ENCODE measurements at regions not wholly inside any gene's neighbourhood (a gene's known extent, or its start where the extent isn't known, plus 50 kb on each side); places are given as distances from the start of the nearest gene placed in this dataset.

GRCh38 chr13:47564041-47564440, 437.0 kb downstream of the SUCLA2 start:
- no peak overlapping the region for H3K4me3 Mint-ChIP-seq
- H3K27me3 Mint-ChIP-seq (ENCODE audit: low read depth), result no peaks in the 10 kb centered on the region
- H3K27ac Mint-ChIP-seq, result no peak overlapping the region
- TF ChIP-seq CTCF (IDR thresholded peaks at IDR 0.05; ENCODE audit: unreplicated experiment in 3 of 3), result no peak
- H3K9me3 Mint-ChIP-seq, result peaks cover 38% of the 10 kb centered on the region
- H3K4me1 Mint-ChIP-seq, result no peaks in the 10 kb centered on the region
- H3K36me3 Mint-ChIP-seq (ENCODE audit: low read depth), result no peaks in the 10 kb centered on the region

GRCh38 chr13:47556703-47557102, 444.4 kb downstream of the SUCLA2 start:
- TF ChIP-seq CTCF (IDR thresholded peaks at IDR 0.05; ENCODE audit: unreplicated experiment in 3 of 3), result no peak
- H3K36me3 Mint-ChIP-seq (ENCODE audit: low read depth), result no peaks in the 10 kb centered on the region
- no peak overlapping the region for H3K27ac Mint-ChIP-seq
- no peaks in the 10 kb centered on the region for H3K4me1 Mint-ChIP-seq
- H3K27me3 Mint-ChIP-seq (ENCODE audit: low read depth), result no peaks in the 10 kb centered on the region
- no peaks in the 10 kb centered on the region for H3K9me3 Mint-ChIP-seq
- H3K4me3 Mint-ChIP-seq, result no peak overlapping the region

- Mint-ChIP-seq H3K9me3 (no peaks in the 10 kb centered on the region), H3K36me3 (ENCODE audit: low read depth) (no peaks in the 10 kb centered on the region), H3K27me3 (ENCODE audit: low read depth) (no peaks in the 10 kb centered on the region), H3K4me1 (no peaks in the 10 kb centered on the region), H3K27ac (no peak overlapping the region), H3K4me3 (no peak overlapping the region)
- no peak for TF ChIP-seq CTCF (IDR thresholded peaks at IDR 0.05; ENCODE audit: unreplicated experiment in 3 of 3)
These were observed 445.8 kb downstream of the SUCLA2 start for GRCh38 chr13:47555235-47555634.

GRCh38 chr13:47553329-47553977, 447.6 kb downstream of the SUCLA2 start:
- Mint-ChIP-seq H3K27me3 (ENCODE audit: low read depth) (no peaks in the 10 kb centered on the region), H3K9me3 (no peaks in the 10 kb centered on the region), H3K27ac (no peak overlapping the region), H3K36me3 (ENCODE audit: low read depth) (no peaks in the 10 kb centered on the region), H3K4me1 (peaks cover 2% of the 10 kb centered on the region), H3K4me3 (no peak overlapping the region)
- TF ChIP-seq CTCF (IDR thresholded peaks at IDR 0.05; ENCODE audit: unreplicated experiment in 3 of 3), result no peak

GRCh38 chr13:47549219-47549752, 451.8 kb downstream of the SUCLA2 start:
- H3K9me3 Mint-ChIP-seq, result no peaks in the 10 kb centered on the region
- no peak overlapping the region for H3K27ac Mint-ChIP-seq
- H3K4me3 Mint-ChIP-seq, result no peak overlapping the region
- no peak for TF ChIP-seq CTCF (IDR thresholded peaks at IDR 0.05; ENCODE audit: unreplicated experiment in 3 of 3)
- H3K27me3 Mint-ChIP-seq (ENCODE audit: low read depth), result no peaks in the 10 kb centered on the region
- no peaks in the 10 kb centered on the region for H3K36me3 Mint-ChIP-seq (ENCODE audit: low read depth)
- peaks cover 30% of the 10 kb centered on the region for H3K4me1 Mint-ChIP-seq

- Mint-ChIP-seq H3K36me3 (ENCODE audit: low read depth) (no peaks in the 10 kb centered on the region), H3K4me1 (peaks cover 30% of the 10 kb centered on the region), H3K9me3 (no peaks in the 10 kb centered on the region), H3K27ac (peak overlapping the region in 1 of 3 experiments; percentile 91), H3K4me3 (no peak overlapping the region), H3K27me3 (ENCODE audit: low read depth) (no peaks in the 10 kb centered on the region)
- TF ChIP-seq CTCF (IDR thresholded peaks at IDR 0.05; ENCODE audit: unreplicated experiment in 3 of 3), result no peak
These were observed 452.7 kb downstream of the SUCLA2 start for GRCh38 chr13:47548294-47548840.

All from nephron (organoid).